ENCODE measurements at regions not wholly inside any gene's neighbourhood (a gene's known extent, or its start where the extent isn't known, plus 50 kb on each side); places are given as distances from the start of the nearest gene placed in this dataset.
"Not testable (repeated sequence)": the region's sequence is repeated elsewhere in the genome, so short reads cannot be mapped to it uniquely, and the experiment has no call there.

DNA sequence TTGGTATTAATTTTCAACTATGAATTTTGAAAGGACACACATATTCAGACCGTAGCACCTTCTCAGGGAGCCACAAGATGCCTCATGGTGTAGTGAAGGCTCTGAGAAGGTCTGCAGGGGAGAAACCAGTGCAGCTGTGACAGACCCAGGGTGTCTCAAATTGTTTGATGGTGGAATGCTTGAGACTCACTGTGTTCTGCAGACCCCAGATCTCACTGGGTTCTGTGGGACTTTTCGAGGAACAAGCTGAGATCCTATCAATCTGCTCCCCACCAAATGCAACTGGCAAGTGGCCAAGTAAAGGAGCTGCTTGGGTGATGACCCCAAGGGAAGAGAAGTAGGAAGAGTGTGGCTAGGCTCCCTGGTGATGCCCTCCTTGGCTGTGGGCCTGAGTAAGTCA is 130.5 kb upstream of the UNC5B start:
- Histone ChIP-seq H3K9me3 (replicated peaks) (no peaks in the 10 kb centered on the region), H3K27ac (no peak overlapping the region), H3K27me3 (replicated peaks) (0 out of 2 replicates have a peak, but pooled peaks cover 3% of the 10 kb centered on the region), H3K36me3 (no peaks in the 10 kb centered on the region), H3K4me3 (no peak overlapping the region), H3K4me1 (replicated peaks) (no peaks in the 10 kb centered on the region)
- DNase-seq (ENCODE audit: low read depth in 1 of 2, low spot score in 2 of 2) = peak in 1 of 2 experiments; percentile 34

DNA sequence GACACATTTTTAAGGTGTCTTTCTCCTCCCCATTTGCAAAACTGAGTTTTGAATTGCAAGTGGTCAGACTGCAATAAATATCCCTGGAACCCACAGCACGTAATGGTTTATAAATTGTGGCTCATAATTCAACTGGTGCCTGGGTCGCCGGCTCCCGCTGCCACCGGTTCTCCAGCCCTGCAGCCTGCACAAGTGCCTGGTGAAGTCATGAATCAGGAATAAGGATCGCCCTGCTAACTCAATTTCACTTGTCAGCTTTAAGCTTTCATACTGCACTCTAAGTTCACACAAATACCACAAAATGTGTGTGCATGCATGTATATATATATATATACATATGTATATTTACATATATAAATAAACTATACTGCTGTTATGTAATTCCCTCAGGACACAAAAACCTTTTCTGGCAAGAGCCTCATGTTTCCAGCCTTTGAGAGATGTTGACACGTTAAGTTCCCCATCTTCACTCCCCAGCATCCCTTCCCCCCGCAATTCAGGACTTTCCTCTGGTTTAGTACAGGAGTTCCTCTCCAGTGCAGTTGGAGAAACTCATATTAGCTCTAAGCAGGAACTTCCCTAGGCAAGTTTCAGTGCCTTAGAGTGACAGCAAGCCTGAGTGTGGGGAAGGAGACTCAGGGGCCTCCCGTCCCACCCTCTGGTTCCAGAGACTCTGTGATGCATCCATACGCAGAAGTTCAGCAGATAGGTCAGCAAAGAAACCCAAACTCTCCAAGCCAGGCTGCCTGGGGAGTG is 129.2 kb upstream of the UNC5B start:
- no peak overlapping the region for H3K27ac ChIP-seq
- H3K27me3 ChIP-seq (replicated peaks) = 0 out of 2 replicates have a peak, but pooled peaks cover 3% of the 10 kb centered on the region
- H3K9me3 ChIP-seq (replicated peaks) = no peaks in the 10 kb centered on the region
- no peak overlapping the region for H3K4me3 ChIP-seq
- H3K4me1 ChIP-seq (replicated peaks) = no peaks in the 10 kb centered on the region
- DNase-seq (ENCODE audit: low read depth in 1 of 2, low spot score in 2 of 2) = peak in 1 of 2 experiments; percentile 16
- no peaks in the 10 kb centered on the region for H3K36me3 ChIP-seq

GRCh38 chr10:71083716-71083975 is 128.7 kb upstream of the UNC5B start:
- Histone ChIP-seq H3K9me3 (replicated peaks) (no peaks in the 10 kb centered on the region), H3K36me3 (no peaks in the 10 kb centered on the region), H3K27ac (no peak overlapping the region), H3K27me3 (replicated peaks) (0 out of 2 replicates have a peak, but pooled peaks cover 3% of the 10 kb centered on the region), H3K4me1 (replicated peaks) (no peaks in the 10 kb centered on the region), H3K4me3 (no peak overlapping the region)
- no peak for DNase-seq (ENCODE audit: low read depth in 1 of 2, low spot score in 2 of 2)

GRCh38 chr10:71084061-71084817 is 128.1 kb upstream of the UNC5B start:
- Histone ChIP-seq H3K4me1 (replicated peaks) (no peaks in the 10 kb centered on the region), H3K9me3 (replicated peaks) (no peaks in the 10 kb centered on the region), H3K27me3 (replicated peaks) (0 out of 2 replicates have a peak, but pooled peaks cover 3% of the 10 kb centered on the region), H3K27ac (no peak overlapping the region), H3K36me3 (no peaks in the 10 kb centered on the region), H3K4me3 (no peak overlapping the region)
- DNase-seq (ENCODE audit: low read depth in 1 of 2, low spot score in 2 of 2) = peak in 1 of 2 experiments; percentile 30

- DNase-seq (ENCODE audit: low read depth in 1 of 2, low spot score in 2 of 2) = peak in 1 of 2 experiments; percentile 30
- H3K4me1 ChIP-seq (replicated peaks) = no peaks in the 10 kb centered on the region
- H3K4me3 ChIP-seq = no peak overlapping the region
- H3K36me3 ChIP-seq = no peaks in the 10 kb centered on the region
- 0 out of 2 replicates have a peak, but pooled peaks cover 3% of the 10 kb centered on the region for H3K27me3 ChIP-seq (replicated peaks)
- no peak overlapping the region for H3K27ac ChIP-seq
- H3K9me3 ChIP-seq (replicated peaks) = no peaks in the 10 kb centered on the region
These were observed 127.6 kb upstream of the UNC5B start for GRCh38 chr10:71084818-71085126.

- DNase-seq (ENCODE audit: low read depth in 1 of 2, low spot score in 2 of 2) = peak in 1 of 2 experiments; percentile 21
- Histone ChIP-seq H3K36me3 (no peaks in the 10 kb centered on the region), H3K27me3 (replicated peaks) (0 out of 2 replicates have a peak, but pooled peaks cover 3% of the 10 kb centered on the region), H3K4me1 (replicated peaks) (no peaks in the 10 kb centered on the region), H3K4me3 (no peak overlapping the region), H3K9me3 (replicated peaks) (no peaks in the 10 kb centered on the region), H3K27ac (no peak overlapping the region)
These were observed 126.5 kb upstream of the UNC5B start for GRCh38 chr10:71085689-71086438.

GRCh38 chr10:71086439-71087080 is 125.8 kb upstream of the UNC5B start:
- H3K4me1 ChIP-seq (replicated peaks) = no peaks in the 10 kb centered on the region
- H3K4me3 ChIP-seq = no peak overlapping the region
- no peaks in the 10 kb centered on the region for H3K36me3 ChIP-seq
- DNase-seq (ENCODE audit: low read depth in 1 of 2, low spot score in 2 of 2) = peak in 1 of 2 experiments; percentile 26
- no peak overlapping the region for H3K27ac ChIP-seq
- 0 out of 2 replicates have a peak, but pooled peaks cover 3% of the 10 kb centered on the region for H3K27me3 ChIP-seq (replicated peaks)
- no peaks in the 10 kb centered on the region for H3K9me3 ChIP-seq (replicated peaks)

- H3K9me3 ChIP-seq (replicated peaks) = no peaks in the 10 kb centered on the region
- no peaks in the 10 kb centered on the region for H3K27me3 ChIP-seq (replicated peaks)
- H3K27ac ChIP-seq = no peak overlapping the region
- no peak for DNase-seq (ENCODE audit: low read depth in 1 of 2, low spot score in 2 of 2)
- H3K4me1 ChIP-seq (replicated peaks) = no peaks in the 10 kb centered on the region
- no peak overlapping the region for H3K4me3 ChIP-seq
- no peaks in the 10 kb centered on the region for H3K36me3 ChIP-seq
These were observed 124.7 kb upstream of the UNC5B start for GRCh38 chr10:71087622-71088021.

- Histone ChIP-seq H3K9me3 (replicated peaks) (no peaks in the 10 kb centered on the region), H3K4me1 (replicated peaks) (no peaks in the 10 kb centered on the region), H3K27ac (no peak overlapping the region), H3K4me3 (no peak overlapping the region), H3K36me3 (no peaks in the 10 kb centered on the region), H3K27me3 (replicated peaks) (no peaks in the 10 kb centered on the region)
- DNase-seq (ENCODE audit: low read depth in 1 of 2, low spot score in 2 of 2) = no peak
These were observed 124.3 kb upstream of the UNC5B start for GRCh38 chr10:71088054-71088453.

DNA sequence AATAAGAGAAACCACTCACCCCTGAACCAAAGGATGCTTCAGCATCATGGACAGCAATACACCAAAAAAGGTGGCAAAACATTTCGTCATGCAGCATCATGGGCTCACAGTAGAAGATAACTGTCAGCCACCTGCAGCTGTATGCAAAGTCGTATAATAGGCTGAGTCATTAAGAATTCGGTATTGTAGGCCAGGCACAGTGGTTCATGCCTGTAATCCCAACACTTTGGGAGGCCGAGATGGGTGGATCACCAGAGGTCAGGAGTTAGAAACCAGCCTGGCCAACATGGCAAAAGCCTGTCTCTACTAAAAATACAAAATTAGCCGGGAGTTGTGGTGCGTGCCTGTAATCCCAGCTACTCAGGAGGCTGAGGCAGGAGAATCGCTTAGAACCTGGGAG is 123.8 kb upstream of the UNC5B start:
- not testable (repeated sequence) for H3K36me3 ChIP-seq; H3K4me1 ChIP-seq (replicated peaks); H3K4me3 ChIP-seq; H3K27ac ChIP-seq; H3K9me3 ChIP-seq (replicated peaks); H3K27me3 ChIP-seq (replicated peaks); DNase-seq (ENCODE audit: low read depth in 1 of 2, low spot score in 2 of 2)

GRCh38 chr10:71089162-71089561 is 123.2 kb upstream of the UNC5B start:
- H3K9me3 ChIP-seq (replicated peaks) = no peaks in the 10 kb centered on the region
- no peaks in the 10 kb centered on the region for H3K4me1 ChIP-seq (replicated peaks)
- H3K4me3 ChIP-seq = no peak overlapping the region
- DNase-seq (ENCODE audit: low read depth in 1 of 2, low spot score in 2 of 2) = no peak
- H3K36me3 ChIP-seq = no peaks in the 10 kb centered on the region
- no peaks in the 10 kb centered on the region for H3K27me3 ChIP-seq (replicated peaks)
- H3K27ac ChIP-seq = no peak overlapping the region

DNA sequence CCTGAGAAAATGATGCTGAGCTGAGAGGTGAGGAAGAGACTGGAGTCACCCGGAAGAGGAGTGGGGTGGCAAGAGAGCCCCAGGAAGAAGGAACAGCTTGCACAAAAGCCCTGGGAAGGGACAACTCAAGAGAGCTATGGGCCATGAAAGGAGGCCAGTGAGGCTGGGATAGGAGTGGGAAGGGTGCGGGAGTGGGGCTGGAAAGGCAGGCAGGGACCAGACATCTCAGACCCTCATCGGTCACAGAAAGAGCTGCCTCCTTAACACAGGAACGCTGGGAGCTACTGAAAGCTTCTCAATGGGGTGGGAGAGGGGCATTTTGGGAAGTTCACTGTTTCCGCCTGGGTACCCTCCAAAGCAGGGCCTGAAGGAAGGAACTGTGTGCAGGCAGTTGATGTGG is 122.0 kb upstream of the UNC5B start:
- Histone ChIP-seq H3K9me3 (replicated peaks) (no peaks in the 10 kb centered on the region), H3K36me3 (no peaks in the 10 kb centered on the region), H3K27ac (no peak overlapping the region), H3K4me1 (replicated peaks) (no peaks in the 10 kb centered on the region), H3K4me3 (no peak overlapping the region), H3K27me3 (replicated peaks) (no peaks in the 10 kb centered on the region)
- no peak for DNase-seq (ENCODE audit: low read depth in 1 of 2, low spot score in 2 of 2)

- H3K4me3 ChIP-seq = no peak overlapping the region
- no peaks in the 10 kb centered on the region for H3K27me3 ChIP-seq (replicated peaks)
- no peaks in the 10 kb centered on the region for H3K36me3 ChIP-seq
- no peak overlapping the region for H3K27ac ChIP-seq
- no peaks in the 10 kb centered on the region for H3K4me1 ChIP-seq (replicated peaks)
- H3K9me3 ChIP-seq (replicated peaks) = no peaks in the 10 kb centered on the region
- no peak for DNase-seq (ENCODE audit: low read depth in 1 of 2, low spot score in 2 of 2)
These were observed 121.6 kb upstream of the UNC5B start for GRCh38 chr10:71090801-71091200.

All from SJSA1 (cell line).